K562 (cell line): ENCODE measurements at regions not wholly inside any gene's neighbourhood (a gene's known extent, or its start where the extent isn't known, plus 50 kb on each side); places are given as distances from the start of the nearest gene placed in this dataset.
A peak's percentile ranks its signal among the peaks of the same experiment; 100 is the strongest.

Experiments used
- EHMT2 ChIP-seq: fragments of 450-650 bp; IDR thresholded peaks from 2 replicates; pipeline ENCODE4 v1.6.1; 2018; ENCODE audit warnings: antibody characterized with exemption
- HNRNPLL ChIP-seq: fragments of 200-400 bp; formaldehyde crosslinking; IDR thresholded peaks from 2 replicates; pipeline ENCODE4 v1.6.1; 2017; ENCODE audit warnings: low read length, low read depth, mild to moderate bottlenecking; ENCODE audit not compliant: poor library complexity, severe bottlenecking
- KDM2B ChIP-seq: fragments of 250-450 bp; sonication (Bioruptor Pico); IDR thresholded peaks from 2 replicates; pipeline ENCODE4 v1.8.0; 2021; ENCODE audit warnings: mild to moderate bottlenecking, moderate library complexity
- KLF16 ChIP-seq: IDR thresholded peaks from 2 replicates; pipeline ENCODE4 v1.6.1; 2016; ENCODE audit warnings: antibody characterized with exemption
- POLR2AphosphoS5 ChIP-seq: IDR thresholded peaks from 2 replicates; pipeline ENCODE4 v1.6.1; 2011; ENCODE audit warnings: mild to moderate bottlenecking, low read depth, low read length, moderate library complexity; ENCODE audit not compliant: control insufficient read depth, insufficient read depth
- SMC3 ChIP-seq: conservative IDR thresholded peaks from 2 replicates; pipeline ENCODE4 v1.6.1; 2011; ENCODE audit warnings: low read depth, low read length, improper control_type of control experiment; ENCODE audit not compliant: insufficient read depth
- TARDBP ChIP-seq: fragments of 450-650 bp; IDR thresholded peaks from 2 replicates; pipeline ENCODE4 v1.6.1; 2016
- TF ChIP-seq, protein P1 (sequence below), 2 experiments: fragments of 150-350 bp in 1 of 2; IDR thresholded peaks; 2 replicates each; pipeline ENCODE4 v1.6.1; 2012 to 2016; ENCODE audit warnings: low read depth in 2 of 2, low read length in 2 of 2, mild to moderate bottlenecking in 1 of 2, moderate library complexity in 1 of 2
- TF ChIP-seq, protein P2 (sequence below): sonication (generic); formaldehyde crosslinking; IDR thresholded peaks from 2 replicates; pipeline ENCODE4 v1.9.0; 2022; ENCODE audit warnings: mild to moderate bottlenecking, missing genetic modification reagents
- TF ChIP-seq, protein P3 (sequence below): fragments of 450-650 bp; formaldehyde crosslinking; IDR thresholded peaks from 2 replicates; pipeline ENCODE4 v1.4.0; 2020; ENCODE audit warnings: mild to moderate bottlenecking, moderate library complexity
- TF ChIP-seq, protein P4 (sequence below), 2 experiments: fragments of 450-650 bp in 1 of 2; sonication (generic) in 1 of 2; formaldehyde crosslinking in 1 of 2; IDR thresholded peaks; 2 replicates each; pipeline versions ENCODE4 v1.7.1 to v1.9.0; 2016 to 2022; ENCODE audit warnings: inconsistent platforms in 1 of 2, mild to moderate bottlenecking in 1 of 2, missing genetic modification reagents in 1 of 2

DNA sequence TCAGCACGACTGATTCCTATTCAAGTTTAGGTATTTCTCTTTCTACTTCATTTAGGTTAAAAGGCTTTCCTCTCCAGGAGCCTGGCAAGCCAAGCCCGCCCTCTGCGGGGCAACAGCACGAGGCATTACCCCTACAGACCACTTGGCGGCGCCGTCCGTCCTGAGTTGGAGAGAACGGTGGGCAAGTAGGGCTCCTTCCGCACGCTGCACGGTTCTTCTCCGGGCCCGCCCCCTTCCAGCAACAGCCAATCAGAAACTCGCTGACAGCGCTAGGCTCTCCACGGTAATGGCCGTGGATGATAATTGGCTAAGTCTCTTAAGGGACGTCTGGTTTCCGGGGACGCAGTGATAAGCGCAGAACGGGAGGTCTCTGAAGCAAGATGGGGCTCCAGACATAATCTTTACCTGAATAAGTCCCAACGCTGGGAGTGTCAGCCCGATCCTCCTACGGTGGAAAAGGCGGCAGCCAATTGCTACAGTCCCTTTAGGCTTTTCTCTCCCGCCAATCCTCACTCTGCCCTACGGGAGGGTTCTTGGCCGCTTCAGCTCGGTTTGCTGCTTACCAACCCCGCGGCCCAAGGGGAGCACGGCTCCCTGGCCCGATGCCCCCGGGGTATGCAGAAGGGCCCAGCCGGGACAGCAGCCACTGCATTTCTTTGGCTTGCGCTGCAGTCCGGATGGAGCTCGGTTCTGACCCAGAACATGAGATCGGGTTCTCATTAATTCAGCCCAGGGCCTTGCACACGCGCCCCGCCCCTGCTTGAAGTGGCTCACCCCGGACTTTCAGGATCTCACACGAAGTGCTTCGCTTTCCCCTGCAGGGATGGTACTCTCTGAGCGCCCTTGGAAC lies 206.9 kb upstream of the PKDCC start (continued):
- TF ChIP-seq, protein P1, sequence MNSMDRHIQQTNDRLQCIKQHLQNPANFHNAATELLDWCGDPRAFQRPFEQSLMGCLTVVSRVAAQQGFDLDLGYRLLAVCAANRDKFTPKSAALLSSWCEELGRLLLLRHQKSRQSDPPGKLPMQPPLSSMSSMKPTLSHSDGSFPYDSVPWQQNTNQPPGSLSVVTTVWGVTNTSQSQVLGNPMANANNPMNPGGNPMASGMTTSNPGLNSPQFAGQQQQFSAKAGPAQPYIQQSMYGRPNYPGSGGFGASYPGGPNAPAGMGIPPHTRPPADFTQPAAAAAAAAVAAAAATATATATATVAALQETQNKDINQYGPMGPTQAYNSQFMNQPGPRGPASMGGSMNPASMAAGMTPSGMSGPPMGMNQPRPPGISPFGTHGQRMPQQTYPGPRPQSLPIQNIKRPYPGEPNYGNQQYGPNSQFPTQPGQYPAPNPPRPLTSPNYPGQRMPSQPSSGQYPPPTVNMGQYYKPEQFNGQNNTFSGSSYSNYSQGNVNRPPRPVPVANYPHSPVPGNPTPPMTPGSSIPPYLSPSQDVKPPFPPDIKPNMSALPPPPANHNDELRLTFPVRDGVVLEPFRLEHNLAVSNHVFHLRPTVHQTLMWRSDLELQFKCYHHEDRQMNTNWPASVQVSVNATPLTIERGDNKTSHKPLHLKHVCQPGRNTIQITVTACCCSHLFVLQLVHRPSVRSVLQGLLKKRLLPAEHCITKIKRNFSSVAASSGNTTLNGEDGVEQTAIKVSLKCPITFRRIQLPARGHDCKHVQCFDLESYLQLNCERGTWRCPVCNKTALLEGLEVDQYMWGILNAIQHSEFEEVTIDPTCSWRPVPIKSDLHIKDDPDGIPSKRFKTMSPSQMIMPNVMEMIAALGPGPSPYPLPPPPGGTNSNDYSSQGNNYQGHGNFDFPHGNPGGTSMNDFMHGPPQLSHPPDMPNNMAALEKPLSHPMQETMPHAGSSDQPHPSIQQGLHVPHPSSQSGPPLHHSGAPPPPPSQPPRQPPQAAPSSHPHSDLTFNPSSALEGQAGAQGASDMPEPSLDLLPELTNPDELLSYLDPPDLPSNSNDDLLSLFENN (IDR thresholded peaks at IDR 0.05; ENCODE audit: low read depth in 2 of 2, low read length in 2 of 2), result 0 out of 4 replicates have a peak, but pooled peaks of 1 of the 2 experiments have one; percentile 24
- peak; percentile 68 for TF ChIP-seq SMC3
- no peak for TF ChIP-seq POLR2AphosphoS5
- TF ChIP-seq, protein P2, sequence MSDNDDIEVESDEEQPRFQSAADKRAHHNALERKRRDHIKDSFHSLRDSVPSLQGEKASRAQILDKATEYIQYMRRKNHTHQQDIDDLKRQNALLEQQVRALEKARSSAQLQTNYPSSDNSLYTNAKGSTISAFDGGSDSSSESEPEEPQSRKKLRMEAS (CRISPR knock-in tag), result 0 out of 2 replicates have a peak, but pooled peaks have one; percentile 27
- TF ChIP-seq KDM2B (CRISPR knock-in tag), result no peak
- peak; percentile 57 for TF ChIP-seq HNRNPLL
- TF ChIP-seq, protein P3, sequence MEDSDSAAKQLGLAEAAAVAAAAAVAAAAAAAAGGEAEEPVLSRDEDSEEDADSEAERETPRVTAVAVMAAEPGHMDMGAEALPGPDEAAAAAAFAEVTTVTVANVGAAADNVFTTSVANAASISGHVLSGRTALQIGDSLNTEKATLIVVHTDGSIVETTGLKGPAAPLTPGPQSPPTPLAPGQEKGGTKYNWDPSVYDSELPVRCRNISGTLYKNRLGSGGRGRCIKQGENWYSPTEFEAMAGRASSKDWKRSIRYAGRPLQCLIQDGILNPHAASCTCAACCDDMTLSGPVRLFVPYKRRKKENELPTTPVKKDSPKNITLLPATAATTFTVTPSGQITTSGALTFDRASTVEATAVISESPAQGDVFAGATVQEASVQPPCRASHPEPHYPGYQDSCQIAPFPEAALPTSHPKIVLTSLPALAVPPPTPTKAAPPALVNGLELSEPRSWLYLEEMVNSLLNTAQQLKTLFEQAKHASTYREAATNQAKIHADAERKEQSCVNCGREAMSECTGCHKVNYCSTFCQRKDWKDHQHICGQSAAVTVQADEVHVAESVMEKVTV, result peak; percentile 59; the same call in 1 of the 2 replicates
- peak; percentile 41; the same call in 1 of the 2 replicates for TF ChIP-seq EHMT2
- peak; percentile 60; the same call in 1 of the 2 replicates for TF ChIP-seq TARDBP
- 0 out of 2 replicates have a peak, but pooled peaks have one; percentile 30 for TF ChIP-seq KLF16
- TF ChIP-seq, protein P4, sequence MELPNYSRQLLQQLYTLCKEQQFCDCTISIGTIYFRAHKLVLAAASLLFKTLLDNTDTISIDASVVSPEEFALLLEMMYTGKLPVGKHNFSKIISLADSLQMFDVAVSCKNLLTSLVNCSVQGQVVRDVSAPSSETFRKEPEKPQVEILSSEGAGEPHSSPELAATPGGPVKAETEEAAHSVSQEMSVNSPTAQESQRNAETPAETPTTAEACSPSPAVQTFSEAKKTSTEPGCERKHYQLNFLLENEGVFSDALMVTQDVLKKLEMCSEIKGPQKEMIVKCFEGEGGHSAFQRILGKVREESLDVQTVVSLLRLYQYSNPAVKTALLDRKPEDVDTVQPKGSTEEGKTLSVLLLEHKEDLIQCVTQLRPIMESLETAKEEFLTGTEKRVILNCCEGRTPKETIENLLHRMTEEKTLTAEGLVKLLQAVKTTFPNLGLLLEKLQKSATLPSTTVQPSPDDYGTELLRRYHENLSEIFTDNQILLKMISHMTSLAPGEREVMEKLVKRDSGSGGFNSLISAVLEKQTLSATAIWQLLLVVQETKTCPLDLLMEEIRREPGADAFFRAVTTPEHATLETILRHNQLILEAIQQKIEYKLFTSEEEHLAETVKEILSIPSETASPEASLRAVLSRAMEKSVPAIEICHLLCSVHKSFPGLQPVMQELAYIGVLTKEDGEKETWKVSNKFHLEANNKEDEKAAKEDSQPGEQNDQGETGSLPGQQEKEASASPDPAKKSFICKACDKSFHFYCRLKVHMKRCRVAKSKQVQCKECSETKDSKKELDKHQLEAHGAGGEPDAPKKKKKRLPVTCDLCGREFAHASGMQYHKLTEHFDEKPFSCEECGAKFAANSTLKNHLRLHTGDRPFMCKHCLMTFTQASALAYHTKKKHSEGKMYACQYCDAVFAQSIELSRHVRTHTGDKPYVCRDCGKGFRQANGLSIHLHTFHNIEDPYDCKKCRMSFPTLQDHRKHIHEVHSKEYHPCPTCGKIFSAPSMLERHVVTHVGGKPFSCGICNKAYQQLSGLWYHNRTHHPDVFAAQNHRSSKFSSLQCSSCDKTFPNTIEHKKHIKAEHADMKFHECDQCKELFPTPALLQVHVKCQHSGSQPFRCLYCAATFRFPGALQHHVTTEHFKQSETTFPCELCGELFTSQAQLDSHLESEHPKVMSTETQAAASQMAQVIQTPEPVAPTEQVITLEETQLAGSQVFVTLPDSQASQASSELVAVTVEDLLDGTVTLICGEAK (IDR thresholded peaks at IDR 0.05), result 0 out of 2 replicates have a peak, but pooled peaks have one; percentile 22
- TF ChIP-seq, protein P4 (CRISPR knock-in tag; IDR thresholded peaks at IDR 0.05), result no peak
